Breast epithelium (tissue), 4 donors: ENCODE measurements at regions not wholly inside any gene's neighbourhood (a gene's known extent, or its start where the extent isn't known, plus 50 kb on each side); places are given as distances from the start of the nearest gene placed in this dataset.
"Not testable (repeated sequence)": the region's sequence is repeated elsewhere in the genome, so short reads cannot be mapped to it uniquely, and the experiment has no call there.

Experiments used
- DNase-seq, 2 donors: peaks; one replicate each; pipeline ENCODE4 v3.0.0-alpha.2; 2019; ENCODE audit warnings: low spot score in 2 of 2
- H3K27ac ChIP-seq, 2 donors: fragments of 200-600 bp; sonication (generic) in 1 of 2; one replicate each; pipeline ENCODE4 v1.5.1; 2016 to 2019; ENCODE audit warnings: mild to moderate bottlenecking in 1 of 2
- H3K27me3 ChIP-seq, 2 donors: fragments of 200-600 bp; sonication (generic) in 1 of 2; one replicate each; pipeline versions ENCODE4 v1.5.1 to v1.6.0; 2017 to 2019; ENCODE audit warnings: control low read depth in 1 of 2, mild to moderate bottlenecking in 1 of 2
- H3K36me3 ChIP-seq: fragments of 200-600 bp; one replicate; pipeline ENCODE4 v1.5.1; 2019
- H3K4me1 ChIP-seq, 2 donors: fragments of 200-600 bp; sonication (generic); one replicate each; pipeline ENCODE4 v1.5.1; 2016 to 2019; ENCODE audit warnings: control low read depth in 1 of 2
- H3K4me3 ChIP-seq, 3 donors: fragments of 200-600 bp; sonication (generic); 1 replicate in 2 of 3; 2 replicates in 1 of 3; pipeline ENCODE4 v1.5.1; 2016 to 2019; ENCODE audit warnings: mild to moderate bottlenecking in 3 of 3, moderate library complexity in 2 of 3
- H3K9me3 ChIP-seq, 2 donors: fragments of 200-600 bp; sonication (generic) in 1 of 2; one replicate each; pipeline ENCODE4 v1.5.1; 2016 to 2019; ENCODE audit warnings: control low read depth in 1 of 2
- CTCF ChIP-seq, 3 donors: fragments of 450-650 bp; IDR thresholded peaks; one replicate each; pipeline ENCODE4 v1.5.1; 2016 to 2017; ENCODE audit warnings: antibody characterized with exemption in 3 of 3, mild to moderate bottlenecking in 3 of 3, moderate library complexity in 3 of 3
- POLR2A ChIP-seq: fragments of 450-650 bp; IDR thresholded peaks from one replicate; pipeline ENCODE4 v1.6.1; 2016; ENCODE audit warnings: antibody characterized with exemption, mild to moderate bottlenecking, moderate library complexity
- POLR2AphosphoS5 ChIP-seq, 3 donors: sonication (generic); formaldehyde crosslinking; IDR thresholded peaks; one replicate each; pipeline ENCODE4 v1.6.1; 2017; ENCODE audit warnings: antibody characterized with exemption in 3 of 3
- intact Hi-C: fragments of 100-400 bp; cut with DNase I; formaldehyde crosslinking; loops from one replicate; pipeline ENCODE4 v1.15.1; 2023; ENCODE audit warnings: low total_unique reads

- no peaks in the 10 kb centered on the region for H3K27me3 ChIP-seq
- H3K4me1 ChIP-seq: no peaks in the 10 kb centered on the region
- H3K9me3 ChIP-seq: no peaks in the 10 kb centered on the region
- intact Hi-C loops: no loop called here
- no peak for TF ChIP-seq CTCF (IDR thresholded peaks at IDR 0.05)
- TF ChIP-seq POLR2AphosphoS5 (IDR thresholded peaks at IDR 0.05): no peak
- no peak for TF ChIP-seq POLR2A
- no peak overlapping the region for H3K4me3 ChIP-seq
- DNase-seq: no peak
- no peaks in the 10 kb centered on the region for H3K36me3 ChIP-seq
- no peak overlapping the region for H3K27ac ChIP-seq
These were observed 289.4 kb upstream of the GJE1 start for GRCh38 chr6:141843178-141843834.

- Histone ChIP-seq H3K27ac (no peak overlapping the region), H3K4me3 (no peak overlapping the region), H3K27me3 (no peaks in the 10 kb centered on the region), H3K36me3 (no peaks in the 10 kb centered on the region), H3K9me3 (no peaks in the 10 kb centered on the region), H3K4me1 (no peaks in the 10 kb centered on the region)
- TF ChIP-seq POLR2A (no peak), POLR2AphosphoS5 (IDR thresholded peaks at IDR 0.05) (no peak), CTCF (IDR thresholded peaks at IDR 0.05) (no peak)
- no peak for DNase-seq
- intact Hi-C loops: no loop called here
These were observed 299.6 kb upstream of the GJE1 start for GRCh38 chr6:141833001-141833655.

GRCh38 chr6:141830530-141830929 lies 302.2 kb upstream of the GJE1 start:
- Histone ChIP-seq H3K27me3 (no peaks in the 10 kb centered on the region), H3K4me3 (no peak overlapping the region), H3K9me3 (no peaks in the 10 kb centered on the region), H3K27ac (no peak overlapping the region), H3K4me1 (no peaks in the 10 kb centered on the region), H3K36me3 (no peaks in the 10 kb centered on the region)
- no peak for DNase-seq
- TF ChIP-seq CTCF (IDR thresholded peaks at IDR 0.05) (no peak), POLR2A (no peak), POLR2AphosphoS5 (IDR thresholded peaks at IDR 0.05) (no peak)
- intact Hi-C loops: no loop called here

- Histone ChIP-seq H3K27ac (no peak overlapping the region), H3K9me3 (no peaks in the 10 kb centered on the region), H3K4me1 (no peaks in the 10 kb centered on the region), H3K36me3 (no peaks in the 10 kb centered on the region), H3K4me3 (no peak overlapping the region), H3K27me3 (no peaks in the 10 kb centered on the region)
- intact Hi-C loops: no loop called here
- DNase-seq: no peak
- TF ChIP-seq POLR2A (no peak), CTCF (IDR thresholded peaks at IDR 0.05) (no peak), POLR2AphosphoS5 (IDR thresholded peaks at IDR 0.05) (no peak)
These were observed 303.0 kb upstream of the GJE1 start for GRCh38 chr6:141829566-141830360.

GRCh38 chr6:141824350-141824749 lies 308.4 kb upstream of the GJE1 start:
- Histone ChIP-seq H3K4me3 (no peak overlapping the region), H3K27ac (no peak overlapping the region), H3K9me3 (no peaks in the 10 kb centered on the region), H3K36me3 (no peaks in the 10 kb centered on the region), H3K27me3 (no peaks in the 10 kb centered on the region), H3K4me1 (no peaks in the 10 kb centered on the region)
- intact Hi-C loops: no loop called here
- no peak for DNase-seq
- TF ChIP-seq POLR2AphosphoS5 (IDR thresholded peaks at IDR 0.05) (no peak), POLR2A (no peak), CTCF (IDR thresholded peaks at IDR 0.05) (no peak)

GRCh38 chr6:141815039-141815438 lies 317.7 kb upstream of the GJE1 start:
- H3K9me3 ChIP-seq, intact Hi-C loops, H3K4me1 ChIP-seq, H3K36me3 ChIP-seq, DNase-seq, H3K27me3 ChIP-seq, H3K27ac ChIP-seq, H3K4me3 ChIP-seq: not testable (repeated sequence)
